ENCODE measurements at regions not wholly inside any gene's neighbourhood (a gene's known extent, or its start where the extent isn't known, plus 50 kb on each side); places are given as distances from the start of the nearest gene placed in this dataset.

- no peak for TF ChIP-seq CTCF (IDR thresholded peaks at IDR 0.05)
- TF ChIP-seq POLR2A (IDR thresholded peaks at IDR 0.05), result no peak
Observed at GRCh38 chr20:6836821-6837374, 69.4 kb downstream of the BMP2 start.

Data from Peyer's patch (tissue), 4 donors.